Fibroblast of lung (primary cell): ENCODE measurements at regions not wholly inside any gene's neighbourhood (a gene's known extent, or its start where the extent isn't known, plus 50 kb on each side); places are given as distances from the start of the nearest gene placed in this dataset.

Experiments
- DNase-seq, 2 donors: peaks; one replicate each; pipeline versions ENCODE4 v3.0.0 to v3.0.0-alpha.2; 2010; ENCODE audit warnings: low read depth in 2 of 2
- H2AFZ ChIP-seq: 2 replicates; pipeline ENCODE4 v1.5.1; 2012; ENCODE audit warnings: low read length, control low read depth, inconsistent platforms
- H3K27ac ChIP-seq: 2 replicates; pipeline ENCODE4 v1.5.1; 2011; ENCODE audit warnings: low read length, control low read depth; ENCODE audit not compliant: insufficient read depth
- H3K27me3 ChIP-seq: 2 replicates; pipeline ENCODE4 v1.5.1; 2011; ENCODE audit warnings: mild to moderate bottlenecking, low read length; ENCODE audit not compliant: control insufficient read depth, insufficient read depth
- H3K36me3 ChIP-seq: 2 replicates; pipeline ENCODE4 v1.5.1; 2011; ENCODE audit warnings: low read length; ENCODE audit not compliant: control insufficient read depth, insufficient read depth
- H3K4me1 ChIP-seq: 2 replicates; pipeline ENCODE4 v1.5.1; 2011; ENCODE audit warnings: low read length; ENCODE audit not compliant: control insufficient read depth, insufficient read depth; ENCODE audit errors: extremely low read depth
- H3K4me2 ChIP-seq: 2 replicates; pipeline ENCODE4 v1.5.1; 2011; ENCODE audit warnings: low read length, control low read depth; ENCODE audit not compliant: insufficient read depth; ENCODE audit errors: extremely low read depth
- H3K4me3 ChIP-seq, 4 experiments: fragments of 200-600 bp in 1 of 4; sonication (generic) in 1 of 4; replicated peaks in 1 of 4; 2 replicates each; pipeline ENCODE4 v1.5.1; 2011 to 2016; ENCODE audit warnings: low read length in 4 of 4, low read depth in 3 of 4, mild to moderate bottlenecking in 3 of 4, control low read depth in 2 of 4, inconsistent platforms in 1 of 4, mixed read lengths in 1 of 4; ENCODE audit not compliant: insufficient read depth in 1 of 4; ENCODE audit errors: control extremely low read depth in 1 of 4
- H3K79me2 ChIP-seq: 2 replicates; pipeline ENCODE4 v1.5.1; 2012; ENCODE audit warnings: mild to moderate bottlenecking, low read length, inconsistent platforms; ENCODE audit not compliant: control insufficient read depth, insufficient read depth
- H3K9ac ChIP-seq: 2 replicates; pipeline ENCODE4 v1.5.1; 2011; ENCODE audit warnings: mild to moderate bottlenecking, low read length, control low read depth; ENCODE audit not compliant: insufficient read depth
- H3K9me3 ChIP-seq: 2 replicates; pipeline ENCODE4 v1.5.1; 2012; ENCODE audit warnings: low read depth, low read length; ENCODE audit not compliant: control insufficient read depth, insufficient read depth
- H4K20me1 ChIP-seq: 2 replicates; pipeline ENCODE4 v1.5.1; 2011; ENCODE audit warnings: low read length; ENCODE audit not compliant: control insufficient read depth, insufficient read depth; ENCODE audit errors: extremely low read depth
- EZH2 ChIP-seq: IDR thresholded peaks from 2 replicates; pipeline ENCODE4 v1.5.1; 2012; ENCODE audit warnings: low read length, control low read depth, mild to moderate bottlenecking; ENCODE audit errors: missing control alignments
- TF ChIP-seq, protein P1 (sequence below), 2 donors: IDR thresholded peaks in 1 of 2; conservative IDR thresholded peaks in 1 of 2; 1 replicate in 1 of 2; 2 replicates in 1 of 2; pipeline ENCODE4 v1.5.1; 2011 to 2012; ENCODE audit warnings: low read length in 2 of 2, control low read depth in 1 of 2, inconsistent platforms in 1 of 2, low read depth in 1 of 2, mild to moderate bottlenecking in 1 of 2

DNA sequence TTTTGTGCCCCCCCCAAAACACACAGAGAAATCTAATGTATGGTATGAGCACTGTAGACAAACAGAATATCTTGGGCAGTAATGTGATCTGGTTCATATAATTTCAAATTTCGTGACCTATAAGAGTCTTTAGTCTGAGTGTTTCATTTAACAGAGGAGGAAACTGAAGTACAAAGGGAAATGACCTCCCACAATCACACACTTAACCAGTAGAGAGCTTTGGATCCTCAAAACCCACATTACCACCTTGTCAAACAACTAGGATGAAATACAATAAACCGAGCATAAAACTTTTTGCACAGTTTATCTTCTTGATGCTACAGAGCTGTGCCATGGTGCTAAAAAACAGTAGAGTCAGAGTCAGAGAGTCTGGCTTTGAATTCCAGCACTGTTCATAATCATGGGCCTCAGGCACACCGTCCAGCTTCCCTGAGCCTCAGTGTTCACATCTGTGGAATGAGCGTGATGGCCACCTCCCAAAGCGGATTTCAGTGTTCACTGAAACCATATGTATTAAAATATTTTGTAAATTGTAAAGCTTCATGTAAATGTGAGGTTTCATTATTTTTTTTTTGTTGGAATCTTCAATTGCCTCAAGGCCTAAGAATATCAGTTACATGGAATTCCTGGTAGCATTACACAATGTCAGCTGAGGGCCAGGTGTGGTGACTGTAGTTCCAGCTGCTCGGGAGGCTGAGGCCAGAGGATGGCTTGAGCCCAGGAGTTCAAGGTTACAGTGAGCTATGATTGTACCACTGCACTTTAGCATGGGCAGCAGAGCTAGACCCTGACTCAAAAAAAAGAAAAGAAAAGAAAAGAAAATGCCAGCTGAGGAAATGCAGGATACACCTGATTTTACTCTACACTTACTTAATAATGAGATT is 126.4 kb upstream of the FRY start:
- Histone ChIP-seq H3K4me2 (no peak overlapping the region), H4K20me1 (no peaks in the 10 kb centered on the region), H2AFZ (no peak overlapping the region), H3K27ac (no peak overlapping the region), H3K4me1 (no peaks in the 10 kb centered on the region), H3K9me3 (no peaks in the 10 kb centered on the region), H3K4me3 (no peak overlapping the region), H3K9ac (no peak overlapping the region), H3K27me3 (no peaks in the 10 kb centered on the region), H3K36me3 (no peaks in the 10 kb centered on the region), H3K79me2 (no peaks in the 10 kb centered on the region)
- TF ChIP-seq, protein P1, sequence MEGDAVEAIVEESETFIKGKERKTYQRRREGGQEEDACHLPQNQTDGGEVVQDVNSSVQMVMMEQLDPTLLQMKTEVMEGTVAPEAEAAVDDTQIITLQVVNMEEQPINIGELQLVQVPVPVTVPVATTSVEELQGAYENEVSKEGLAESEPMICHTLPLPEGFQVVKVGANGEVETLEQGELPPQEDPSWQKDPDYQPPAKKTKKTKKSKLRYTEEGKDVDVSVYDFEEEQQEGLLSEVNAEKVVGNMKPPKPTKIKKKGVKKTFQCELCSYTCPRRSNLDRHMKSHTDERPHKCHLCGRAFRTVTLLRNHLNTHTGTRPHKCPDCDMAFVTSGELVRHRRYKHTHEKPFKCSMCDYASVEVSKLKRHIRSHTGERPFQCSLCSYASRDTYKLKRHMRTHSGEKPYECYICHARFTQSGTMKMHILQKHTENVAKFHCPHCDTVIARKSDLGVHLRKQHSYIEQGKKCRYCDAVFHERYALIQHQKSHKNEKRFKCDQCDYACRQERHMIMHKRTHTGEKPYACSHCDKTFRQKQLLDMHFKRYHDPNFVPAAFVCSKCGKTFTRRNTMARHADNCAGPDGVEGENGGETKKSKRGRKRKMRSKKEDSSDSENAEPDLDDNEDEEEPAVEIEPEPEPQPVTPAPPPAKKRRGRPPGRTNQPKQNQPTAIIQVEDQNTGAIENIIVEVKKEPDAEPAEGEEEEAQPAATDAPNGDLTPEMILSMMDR (conservative IDR thresholded peaks at IDR 0.05 in 1 of 2, IDR thresholded peaks at IDR 0.05 in 1 of 2; ENCODE audit: low read depth in 1 of 2, low read length in 2 of 2): no peak
- TF ChIP-seq EZH2: no peak
- DNase-seq: no peak

DNA sequence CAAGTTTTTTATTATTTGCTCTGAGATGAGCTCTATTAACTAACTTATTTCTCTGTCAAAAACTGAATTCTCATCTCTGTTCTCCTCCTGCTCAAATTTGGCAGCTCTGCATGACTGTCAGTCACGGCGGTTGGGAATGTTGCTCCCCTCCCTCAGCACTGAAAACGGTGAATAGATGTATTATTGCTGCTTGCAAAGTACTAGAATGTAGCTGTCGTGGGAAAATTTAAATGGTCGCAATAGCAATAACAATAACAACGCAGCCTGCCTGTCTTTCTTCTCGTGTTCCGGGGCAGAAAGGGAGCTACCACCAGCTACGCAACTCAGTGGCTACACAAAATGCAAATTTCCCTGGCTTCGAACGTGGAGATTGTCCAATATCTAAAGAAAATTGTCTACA is 125.6 kb upstream of the FRY start:
- H3K4me3 ChIP-seq: no peak overlapping the region
- no peaks in the 10 kb centered on the region for H3K4me1 ChIP-seq
- H4K20me1 ChIP-seq: no peaks in the 10 kb centered on the region
- TF ChIP-seq, protein P1 (conservative IDR thresholded peaks at IDR 0.05 in 1 of 2, IDR thresholded peaks at IDR 0.05 in 1 of 2; ENCODE audit: low read depth in 1 of 2, low read length in 2 of 2): no peak
- no peak for TF ChIP-seq EZH2
- no peaks in the 10 kb centered on the region for H3K79me2 ChIP-seq
- H2AFZ ChIP-seq: peak overlapping the region; percentile 21
- H3K9ac ChIP-seq: no peak overlapping the region
- peak overlapping the region; percentile 23 for H3K4me2 ChIP-seq
- H3K27ac ChIP-seq: no peak overlapping the region
- H3K36me3 ChIP-seq: no peaks in the 10 kb centered on the region
- H3K27me3 ChIP-seq: no peaks in the 10 kb centered on the region
- DNase-seq: no peak
- H3K9me3 ChIP-seq: no peaks in the 10 kb centered on the region

DNA sequence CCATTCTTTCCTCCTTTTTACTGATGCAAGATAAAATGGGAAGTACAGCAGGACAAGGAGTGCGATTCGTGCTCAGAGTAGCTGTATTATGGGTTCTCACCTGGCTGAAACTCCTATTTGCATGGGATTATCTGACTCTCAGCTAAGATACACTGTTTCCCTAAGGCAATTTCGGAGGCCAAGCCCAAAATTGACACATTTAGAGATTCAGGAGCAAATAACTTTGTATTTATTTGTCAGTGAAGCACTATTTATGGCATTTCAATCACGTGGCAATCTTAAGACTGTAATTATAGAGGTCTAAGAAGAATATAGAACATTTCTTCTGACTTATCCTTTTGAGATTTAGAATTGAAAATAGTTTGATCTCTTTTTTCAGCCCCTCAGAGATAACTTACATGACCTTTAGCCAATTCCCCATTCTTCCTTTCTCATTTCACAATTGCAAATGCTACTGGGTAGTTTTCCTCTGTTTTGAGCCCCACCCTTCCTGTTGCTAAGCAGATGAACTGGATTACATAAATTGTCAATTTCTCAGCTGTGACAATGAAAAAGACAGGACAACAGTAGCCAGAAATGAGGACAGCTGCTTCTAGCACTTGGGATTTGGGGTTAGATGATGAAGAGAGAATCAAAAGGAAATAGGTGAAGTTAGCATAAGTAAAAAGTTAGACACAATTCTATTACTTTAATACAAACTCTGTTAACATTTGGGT is 122.7 kb upstream of the FRY start:
- TF ChIP-seq, protein P1 (conservative IDR thresholded peaks at IDR 0.05 in 1 of 2, IDR thresholded peaks at IDR 0.05 in 1 of 2; ENCODE audit: low read depth in 1 of 2, low read length in 2 of 2): no peak
- TF ChIP-seq EZH2: no peak
- H3K9me3 ChIP-seq: no peaks in the 10 kb centered on the region
- H3K27me3 ChIP-seq: no peaks in the 10 kb centered on the region
- no peaks in the 10 kb centered on the region for H3K4me1 ChIP-seq
- H3K9ac ChIP-seq: no peak overlapping the region
- H3K4me3 ChIP-seq: no peak overlapping the region
- no peak overlapping the region for H3K27ac ChIP-seq
- no peaks in the 10 kb centered on the region for H3K79me2 ChIP-seq
- H4K20me1 ChIP-seq: no peaks in the 10 kb centered on the region
- no peak for DNase-seq
- no peaks in the 10 kb centered on the region for H3K36me3 ChIP-seq
- peak overlapping the region; percentile 7 for H2AFZ ChIP-seq
- no peak overlapping the region for H3K4me2 ChIP-seq
